PC-3 (cell line): ENCODE measurements at regions not wholly inside any gene's neighbourhood (a gene's known extent, or its start where the extent isn't known, plus 50 kb on each side); places are given as distances from the start of the nearest gene placed in this dataset.

ENCODE experiments used
- ATAC-seq: fragments of 200-7000 bp; cut with Tn5 transposase; 2 replicates; pipeline ENCODE4 v1.9.1; 2020; ENCODE audit warnings: mild to moderate bottlenecking, moderate library complexity
- BruUV-seq: library from RNA; stranded (reverse); fragments of 400-500 nt; replicated peaks from 2 replicates; lab custom pipeline; 2021; lab: Mats Ljungman, UMichigan
- CTCF ChIA-PET: fragments of 300-600 bp; sonication (Branson Sonifier 250); formaldehyde crosslinking; loops from one replicate; lab custom pipeline; 2022; ENCODE audit warnings: antibody characterized with exemption; lab: Charles Lee
- POLR2A ChIA-PET: fragments of 300-600 bp; sonication (Branson Sonifier 250); formaldehyde crosslinking; loops from one replicate; lab custom pipeline; 2022; ENCODE audit warnings: antibody characterized with exemption; ENCODE audit not compliant: unreplicated experiment; lab: Charles Lee
- DNase-seq: peaks from one replicate; pipeline ENCODE4 v3.0.0-alpha.2; 2015
- H2AFZ ChIP-seq: fragments of 300-600 bp; sonication (generic); 2 replicates; pipeline ENCODE4 v1.6.0; 2016; ENCODE audit warnings: antibody characterized with exemption, low read length
- H3F3A ChIP-seq: fragments of 300-600 bp; sonication (generic); one replicate; pipeline ENCODE4 v1.6.0; 2017; ENCODE audit warnings: antibody characterized with exemption, low read length, control low read depth, mild to moderate bottlenecking; ENCODE audit not compliant: unreplicated experiment
- H3K27ac ChIP-seq: fragments of 300-600 bp; sonication (generic); 2 replicates; pipeline ENCODE4 v1.5.1; 2016; ENCODE audit warnings: mild to moderate bottlenecking, low read length
- H3K27me3 ChIP-seq: fragments of 300-600 bp; sonication (generic); 2 replicates; pipeline ENCODE4 v1.6.1; 2016; ENCODE audit warnings: low read length, mixed read lengths
- H3K36me3 ChIP-seq: fragments of 300-600 bp; sonication (generic); 2 replicates; pipeline ENCODE4 v1.6.1; 2016; ENCODE audit warnings: low read depth, mixed run types, low read length, mixed read lengths
- H3K4me1 ChIP-seq: fragments of 300-600 bp; sonication (generic); 2 replicates; pipeline ENCODE4 v1.5.1; 2016; ENCODE audit warnings: low read length; ENCODE audit not compliant: insufficient read depth
- H3K4me2 ChIP-seq: fragments of 300-600 bp; sonication (generic); 2 replicates; pipeline ENCODE4 v1.6.0; 2016; ENCODE audit warnings: low read length
- H3K4me3 ChIP-seq: fragments of 300-600 bp; sonication (generic); 2 replicates; pipeline ENCODE4 v1.5.1; 2016; ENCODE audit warnings: mild to moderate bottlenecking, low read length, mixed read lengths
- H3K79me2 ChIP-seq: fragments of 300-600 bp; sonication (generic); 2 replicates; pipeline ENCODE4 v1.6.1; 2017; ENCODE audit warnings: low read length, mixed read lengths
- H3K9ac ChIP-seq: fragments of 300-600 bp; sonication (generic); 2 replicates; pipeline ENCODE4 v1.6.0; 2016; ENCODE audit warnings: mild to moderate bottlenecking, low read length
- H3K9me2 ChIP-seq: fragments of 300-600 bp; sonication (generic); replicated peaks from 2 replicates; pipeline ENCODE4 v1.6.1; 2016; ENCODE audit warnings: mixed run types, low read length, mixed read lengths
- H3K9me3 ChIP-seq: fragments of 300-600 bp; sonication (generic); 2 replicates; pipeline ENCODE4 v1.6.1; 2016; ENCODE audit warnings: low read length, mixed read lengths
- H4K20me1 ChIP-seq: fragments of 300-600 bp; sonication (generic); 2 replicates; pipeline ENCODE4 v1.6.1; 2016; ENCODE audit warnings: low read length, mixed read lengths
- CTCF ChIP-seq: fragments of 300-600 bp; sonication (generic); conservative IDR thresholded peaks from 2 replicates; pipeline ENCODE4 v1.5.1; 2017; ENCODE audit warnings: antibody characterized with exemption, low read depth, mild to moderate bottlenecking, low read length
- EZH2 ChIP-seq: fragments of 300-600 bp; sonication (generic); IDR thresholded peaks from one replicate; pipeline ENCODE4 v1.6.1; 2017; ENCODE audit warnings: antibody characterized with exemption, mild to moderate bottlenecking, low read length; ENCODE audit not compliant: unreplicated experiment
- EZH2phosphoT487 ChIP-seq: fragments of 300-600 bp; sonication (generic); IDR thresholded peaks from 2 replicates; pipeline ENCODE4 v1.6.1; 2018; ENCODE audit warnings: mild to moderate bottlenecking, antibody characterized with exemption, low read length, borderline replicate concordance
- intact Hi-C: fragments of 100-400 bp; cut with micrococcal nuclease; formaldehyde crosslinking; loops from 2 replicates; pipeline ENCODE4 v1.9.0; 2023

GRCh38 chr2:16256601-16257321, 316.4 kb downstream of the MYCN start:
- no peaks in the 10 kb centered on the region for H4K20me1 ChIP-seq
- H3K79me2 ChIP-seq = no peaks in the 10 kb centered on the region
- CTCF ChIA-PET = no interaction called here
- no peak overlapping the region for H3K4me2 ChIP-seq
- no peak overlapping the region for H3K9ac ChIP-seq
- no peaks in the 10 kb centered on the region for H3K4me1 ChIP-seq
- ATAC-seq = no peak
- no peak overlapping the region for H2AFZ ChIP-seq
- no peak overlapping the region for H3K27ac ChIP-seq
- no peak for TF ChIP-seq CTCF
- TF ChIP-seq EZH2phosphoT487 = no peak
- TF ChIP-seq EZH2 = no peak
- H3K36me3 ChIP-seq = no peaks in the 10 kb centered on the region
- DNase-seq = no peak
- H3K27me3 ChIP-seq = no peaks in the 10 kb centered on the region
- H3F3A ChIP-seq = no peaks in the 10 kb centered on the region
- H3K9me2 ChIP-seq = no peaks in the 10 kb centered on the region
- BruUV-seq = no TSS peak
- intact Hi-C loops = no loop called here
- no peak overlapping the region for H3K4me3 ChIP-seq
- 0 out of 2 replicates have a peak, but pooled peaks cover 5% of the 10 kb centered on the region for H3K9me3 ChIP-seq
- POLR2A ChIA-PET = no interaction called here

- Histone ChIP-seq H3K9me2 (no peaks in the 10 kb centered on the region), H4K20me1 (no peaks in the 10 kb centered on the region), H3K79me2 (no peaks in the 10 kb centered on the region), H3K27ac (no peak overlapping the region), H3K27me3 (no peaks in the 10 kb centered on the region), H3K36me3 (no peaks in the 10 kb centered on the region), H2AFZ (no peak overlapping the region), H3K4me1 (no peaks in the 10 kb centered on the region), H3K4me2 (no peak overlapping the region), H3F3A (no peaks in the 10 kb centered on the region), H3K9ac (no peak overlapping the region), H3K4me3 (no peak overlapping the region), H3K9me3 (0 out of 2 replicates have a peak, but pooled peaks cover 5% of the 10 kb centered on the region)
- intact Hi-C loops = no loop called here
- TF ChIP-seq EZH2phosphoT487 (no peak), CTCF (no peak), EZH2 (no peak)
- no peak for ATAC-seq
- ChIA-PET POLR2A (no interaction called here), CTCF (no interaction called here)
- BruUV-seq = no TSS peak
- no peak for DNase-seq
Measured at GRCh38 chr2:16255120-16255519, 314.8 kb downstream of the MYCN start.

DNA sequence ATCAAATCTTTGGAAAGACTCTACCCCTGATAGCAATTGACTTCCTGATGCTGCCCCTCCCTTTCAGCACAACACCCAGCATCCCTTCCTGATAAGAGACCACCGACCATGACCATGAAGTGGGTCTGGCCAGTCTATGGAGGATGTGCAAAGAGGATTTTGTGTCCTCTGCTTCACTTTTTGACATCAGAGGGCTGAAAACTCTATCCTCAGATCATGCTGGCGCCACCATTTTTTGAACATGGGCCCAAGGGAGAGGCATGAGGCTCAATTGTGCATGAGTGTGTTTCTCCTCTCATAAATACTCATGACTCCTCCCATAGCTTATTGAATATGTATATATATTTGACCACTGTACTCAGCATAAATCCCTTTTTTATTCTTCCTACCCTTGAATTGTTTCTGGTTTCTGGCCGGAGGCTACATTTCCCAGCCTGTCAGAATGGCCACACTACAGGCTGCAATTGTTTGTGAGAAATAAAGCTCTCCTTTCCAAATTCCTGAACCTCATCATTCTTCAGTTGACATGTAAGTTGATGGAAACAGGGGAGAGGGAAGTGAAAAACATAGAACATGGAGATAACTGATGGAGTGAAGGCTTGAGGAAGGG, 314.1 kb downstream of the MYCN start:
- ChIA-PET POLR2A (no interaction called here), CTCF (no interaction called here)
- no peaks in the 10 kb centered on the region for H3K27me3 ChIP-seq
- no peaks in the 10 kb centered on the region for H3F3A ChIP-seq
- ATAC-seq (no peak), DNase-seq (no peak)
- no peak overlapping the region for H2AFZ ChIP-seq
- no peak overlapping the region for H3K4me2 ChIP-seq
- H3K9me3 ChIP-seq = 0 out of 2 replicates have a peak, but pooled peaks cover 5% of the 10 kb centered on the region
- intact Hi-C loops = no loop called here
- H3K4me3 ChIP-seq = no peak overlapping the region
- TF ChIP-seq CTCF = no peak
- TF ChIP-seq EZH2phosphoT487 = no peak
- TF ChIP-seq EZH2 = no peak
- no peaks in the 10 kb centered on the region for H3K4me1 ChIP-seq
- no peak overlapping the region for H3K9ac ChIP-seq
- H4K20me1 ChIP-seq = no peaks in the 10 kb centered on the region
- no peak overlapping the region for H3K27ac ChIP-seq
- no peaks in the 10 kb centered on the region for H3K79me2 ChIP-seq
- no peaks in the 10 kb centered on the region for H3K36me3 ChIP-seq
- BruUV-seq = no TSS peak
- no peaks in the 10 kb centered on the region for H3K9me2 ChIP-seq
